ENCODE measurements at regions not wholly inside any gene's neighbourhood (a gene's known extent, or its start where the extent isn't known, plus 50 kb on each side); places are given as distances from the start of the nearest gene placed in this dataset.
"Not testable (repeated sequence)": the region's sequence is repeated elsewhere in the genome, so short reads cannot be mapped to it uniquely, and the experiment has no call there.

DNA sequence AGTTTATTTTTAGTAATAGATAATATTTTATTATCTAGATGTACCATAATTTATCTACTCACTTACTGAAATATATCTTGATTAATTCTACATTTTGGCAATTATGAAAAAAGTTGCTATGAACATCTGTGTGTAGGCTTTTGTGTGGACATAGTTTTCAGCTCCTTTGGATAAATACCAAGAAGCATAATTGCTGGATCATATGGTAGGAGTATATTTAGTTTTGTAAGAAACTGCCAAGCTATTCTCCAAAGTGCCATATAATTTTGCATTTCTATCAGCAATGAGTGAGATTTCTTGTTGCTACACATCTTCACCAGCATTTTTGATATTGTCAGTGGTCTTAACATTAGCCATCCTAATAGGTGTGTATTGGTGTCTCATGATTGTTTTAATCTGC is 882.6 kb upstream of the GRIA3 start:
- no peak for DNase-seq (ENCODE audit: low spot score, unreplicated experiment)
- no peak overlapping the region for H3K27ac Mint-ChIP-seq
- H3K27me3 Mint-ChIP-seq, result no peaks in the 10 kb centered on the region
- H3K4me3 Mint-ChIP-seq (ENCODE audit: low read depth), result no peak overlapping the region
- peaks cover 42% of the 10 kb centered on the region for H3K9me3 Mint-ChIP-seq (ENCODE audit: low read depth)
- TF ChIP-seq, protein P1, sequence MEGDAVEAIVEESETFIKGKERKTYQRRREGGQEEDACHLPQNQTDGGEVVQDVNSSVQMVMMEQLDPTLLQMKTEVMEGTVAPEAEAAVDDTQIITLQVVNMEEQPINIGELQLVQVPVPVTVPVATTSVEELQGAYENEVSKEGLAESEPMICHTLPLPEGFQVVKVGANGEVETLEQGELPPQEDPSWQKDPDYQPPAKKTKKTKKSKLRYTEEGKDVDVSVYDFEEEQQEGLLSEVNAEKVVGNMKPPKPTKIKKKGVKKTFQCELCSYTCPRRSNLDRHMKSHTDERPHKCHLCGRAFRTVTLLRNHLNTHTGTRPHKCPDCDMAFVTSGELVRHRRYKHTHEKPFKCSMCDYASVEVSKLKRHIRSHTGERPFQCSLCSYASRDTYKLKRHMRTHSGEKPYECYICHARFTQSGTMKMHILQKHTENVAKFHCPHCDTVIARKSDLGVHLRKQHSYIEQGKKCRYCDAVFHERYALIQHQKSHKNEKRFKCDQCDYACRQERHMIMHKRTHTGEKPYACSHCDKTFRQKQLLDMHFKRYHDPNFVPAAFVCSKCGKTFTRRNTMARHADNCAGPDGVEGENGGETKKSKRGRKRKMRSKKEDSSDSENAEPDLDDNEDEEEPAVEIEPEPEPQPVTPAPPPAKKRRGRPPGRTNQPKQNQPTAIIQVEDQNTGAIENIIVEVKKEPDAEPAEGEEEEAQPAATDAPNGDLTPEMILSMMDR (IDR thresholded peaks at IDR 0.05; ENCODE audit: unreplicated experiment), result no peak
- H3K4me1 Mint-ChIP-seq (ENCODE audit: low read depth), result no peaks in the 10 kb centered on the region
- no peaks in the 10 kb centered on the region for H3K36me3 Mint-ChIP-seq (ENCODE audit: insufficient read depth)

DNA sequence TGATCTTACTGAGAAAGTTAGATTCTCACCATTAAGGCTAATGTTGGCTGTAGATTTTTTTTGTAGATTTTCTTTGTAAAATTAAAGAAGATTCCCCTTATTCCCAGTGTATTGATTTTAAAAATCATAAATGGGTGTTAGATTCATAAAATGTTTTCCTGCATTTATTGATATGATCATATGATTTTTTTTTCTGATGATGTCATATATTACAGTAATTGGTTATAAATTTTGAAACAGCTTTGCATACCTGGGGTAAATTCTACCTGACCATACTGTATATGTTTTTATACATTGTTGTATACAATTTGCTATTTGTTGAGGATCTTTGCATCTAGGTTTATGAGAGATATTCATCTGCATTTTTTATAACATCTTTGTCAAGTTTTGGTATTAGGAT is 880.3 kb upstream of the GRIA3 start:
- Mint-ChIP-seq H3K9me3 (ENCODE audit: low read depth) (peaks cover 34% of the 10 kb centered on the region), H3K27ac (no peak overlapping the region), H3K4me1 (ENCODE audit: low read depth) (no peaks in the 10 kb centered on the region), H3K27me3 (no peaks in the 10 kb centered on the region), H3K4me3 (ENCODE audit: low read depth) (no peak overlapping the region), H3K36me3 (ENCODE audit: insufficient read depth) (peaks cover 2% of the 10 kb centered on the region)
- no peak for DNase-seq (ENCODE audit: low spot score, unreplicated experiment)
- TF ChIP-seq, protein P1 (IDR thresholded peaks at IDR 0.05; ENCODE audit: unreplicated experiment), result no peak

DNA sequence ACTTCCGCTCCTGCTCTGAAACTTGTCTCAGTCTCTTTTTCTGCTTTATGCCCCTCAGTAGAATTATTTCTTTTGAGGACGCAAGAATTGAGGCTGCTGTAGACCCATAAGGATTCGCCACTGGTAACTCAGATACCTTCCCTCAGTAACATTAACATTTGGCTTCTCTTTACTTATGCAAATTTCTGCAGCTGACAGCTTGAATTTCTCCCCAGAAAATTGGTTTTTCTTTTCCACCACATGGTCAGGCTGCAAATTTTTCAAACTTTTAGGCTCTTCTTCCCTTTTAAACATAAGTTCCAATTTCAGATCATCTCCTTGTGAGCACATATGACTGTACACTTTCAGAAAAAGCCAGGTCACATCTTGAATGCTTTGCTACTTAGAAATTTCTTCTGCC is 839.3 kb upstream of the GRIA3 start:
- peaks cover 4% of the 10 kb centered on the region for H3K36me3 Mint-ChIP-seq (ENCODE audit: insufficient read depth)
- H3K27me3 Mint-ChIP-seq, result no peaks in the 10 kb centered on the region
- DNase-seq (ENCODE audit: low spot score, unreplicated experiment), result no peak
- TF ChIP-seq, protein P1 (IDR thresholded peaks at IDR 0.05; ENCODE audit: unreplicated experiment), result no peak
- H3K27ac Mint-ChIP-seq, result no peak overlapping the region
- no peaks in the 10 kb centered on the region for H3K4me1 Mint-ChIP-seq (ENCODE audit: low read depth)
- H3K4me3 Mint-ChIP-seq (ENCODE audit: low read depth), result no peak overlapping the region
- H3K9me3 Mint-ChIP-seq (ENCODE audit: low read depth), result peaks cover 46% of the 10 kb centered on the region

DNA sequence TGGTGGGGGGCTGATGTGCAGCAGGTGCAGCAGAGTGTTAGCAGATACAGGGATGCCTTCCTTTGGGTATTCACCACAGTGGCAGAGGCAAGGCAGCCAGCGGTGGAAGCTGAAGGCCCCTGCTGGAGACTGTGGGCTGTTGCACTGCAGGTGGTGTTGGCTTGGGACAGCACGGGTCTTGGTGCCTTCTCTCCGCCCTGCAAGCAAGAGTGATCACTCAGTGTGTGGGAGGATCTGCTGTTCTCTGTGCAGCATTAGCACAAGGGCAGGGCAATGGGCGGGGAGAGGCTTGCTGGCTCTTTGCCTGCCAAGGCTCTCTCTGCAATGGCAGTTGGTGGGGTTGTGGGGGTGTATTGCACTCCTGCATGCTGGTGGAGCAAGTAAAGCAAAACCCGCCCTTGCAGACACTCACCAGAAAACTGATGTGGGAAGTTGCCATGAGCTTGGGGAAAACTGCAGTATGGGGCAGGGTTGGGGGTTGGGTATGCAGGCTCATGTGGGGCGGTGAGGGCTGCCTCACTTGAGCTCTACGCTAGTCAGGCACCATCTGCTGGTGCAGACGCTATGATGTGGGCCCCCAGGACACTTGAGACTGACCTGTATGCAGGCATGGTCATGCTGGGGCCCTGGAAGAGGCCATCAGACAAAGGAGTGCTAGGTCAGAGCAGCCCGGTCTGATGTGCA is 820.8 kb upstream of the GRIA3 start:
- TF ChIP-seq, protein P1 (IDR thresholded peaks at IDR 0.05; ENCODE audit: unreplicated experiment), result no peak
- H3K4me1 Mint-ChIP-seq (ENCODE audit: low read depth), result peaks cover 4% of the 10 kb centered on the region
- peaks cover 1% of the 10 kb centered on the region for H3K36me3 Mint-ChIP-seq (ENCODE audit: insufficient read depth)
- DNase-seq (ENCODE audit: low spot score, unreplicated experiment), result no peak
- no peak overlapping the region for H3K4me3 Mint-ChIP-seq (ENCODE audit: low read depth)
- no peaks in the 10 kb centered on the region for H3K27me3 Mint-ChIP-seq
- H3K27ac Mint-ChIP-seq, result no peak overlapping the region
- H3K9me3 Mint-ChIP-seq (ENCODE audit: low read depth), result peaks cover 35% of the 10 kb centered on the region

DNA sequence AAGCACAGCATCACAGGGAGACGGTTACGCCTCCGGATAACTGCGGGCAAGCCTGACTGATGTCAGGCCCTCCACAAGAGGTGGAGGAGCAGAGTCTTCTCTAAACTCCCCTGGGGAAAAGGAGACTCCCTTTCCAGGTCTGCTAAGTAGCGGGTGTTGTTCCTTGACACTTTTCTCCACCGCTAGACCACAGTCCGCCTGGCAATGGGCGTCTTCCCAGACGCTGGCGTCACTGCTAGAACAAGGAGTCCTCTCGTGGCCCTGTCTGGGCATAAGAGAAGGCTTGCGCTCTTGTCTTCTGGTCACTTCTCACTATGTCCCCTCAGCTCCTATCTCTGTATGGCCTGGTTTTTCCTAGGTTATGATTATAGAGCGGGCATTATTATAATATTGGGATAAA is 808.5 kb upstream of the GRIA3 start:
- not testable (repeated sequence) for H3K4me1 Mint-ChIP-seq (ENCODE audit: low read depth); H3K4me3 Mint-ChIP-seq (ENCODE audit: low read depth); DNase-seq (ENCODE audit: low spot score, unreplicated experiment); H3K27ac Mint-ChIP-seq; H3K36me3 Mint-ChIP-seq (ENCODE audit: insufficient read depth); H3K27me3 Mint-ChIP-seq
- peaks cover 42% of the 10 kb centered on the region for H3K9me3 Mint-ChIP-seq (ENCODE audit: low read depth)

DNA sequence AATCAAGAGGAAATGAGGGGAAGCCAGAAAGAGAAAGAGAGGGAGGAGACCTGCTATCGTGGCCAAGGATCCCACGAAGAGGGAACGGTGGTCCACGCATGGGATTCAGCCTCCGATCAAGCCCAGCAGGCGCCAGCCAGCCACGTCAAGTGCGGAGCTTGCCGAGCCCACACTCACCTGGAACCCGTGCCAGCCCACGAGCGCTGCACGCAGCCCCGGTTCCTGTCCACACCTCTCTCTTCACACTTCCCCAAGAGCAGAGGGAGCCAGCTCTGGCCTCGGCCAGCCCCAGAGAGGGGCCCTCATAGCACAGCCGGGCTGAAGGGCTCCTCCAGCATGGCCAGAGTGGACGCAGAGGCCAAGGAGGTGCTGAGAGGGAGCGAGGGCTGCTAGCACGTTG is 795.1 kb upstream of the GRIA3 start:
- Mint-ChIP-seq H3K36me3 (ENCODE audit: insufficient read depth) (no peaks in the 10 kb centered on the region), H3K27me3 (no peaks in the 10 kb centered on the region), H3K4me1 (ENCODE audit: low read depth) (peaks cover 1% of the 10 kb centered on the region), H3K4me3 (ENCODE audit: low read depth) (no peak overlapping the region), H3K9me3 (ENCODE audit: low read depth) (peaks cover 19% of the 10 kb centered on the region), H3K27ac (no peak overlapping the region)
- DNase-seq (ENCODE audit: low spot score, unreplicated experiment), result no peak
- TF ChIP-seq, protein P1 (IDR thresholded peaks at IDR 0.05; ENCODE audit: unreplicated experiment), result no peak

All from progenitor cell of endocrine pancreas (in vitro differentiated cells).